ENCODE measurements at regions not wholly inside any gene's neighbourhood (a gene's known extent, or its start where the extent isn't known, plus 50 kb on each side); places are given as distances from the start of the nearest gene placed in this dataset.

DNA sequence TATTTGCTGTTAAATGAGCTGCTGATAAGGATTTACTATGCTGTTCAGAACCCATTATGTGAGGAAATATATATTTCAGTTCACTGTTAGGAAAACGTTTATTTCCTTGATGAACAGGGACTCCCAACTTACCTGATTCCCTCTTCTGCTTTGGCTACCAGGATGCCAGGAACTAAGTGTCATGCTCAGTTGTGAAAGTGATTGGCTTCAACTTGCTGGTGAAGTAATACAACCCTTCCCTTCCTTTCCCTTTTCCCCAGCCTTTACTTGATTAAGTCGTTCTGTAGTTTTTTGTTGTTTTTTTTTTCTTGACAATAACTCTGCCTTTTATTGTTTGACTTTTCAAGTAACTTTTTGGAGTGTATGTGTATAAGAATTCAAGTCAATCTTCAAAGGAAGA, 309.3 kb downstream of the DOCK8 start:
- Histone ChIP-seq H3K9me3 (no peaks in the 10 kb centered on the region), H3K4me3 (no peak overlapping the region), H3K27ac (peak overlapping the region in 8 of 12 donors; percentile 5 to 73 (median 42)), H3K36me3 (no peaks in the 10 kb centered on the region), H3K4me1 (peaks cover 0 to 45% (median 22%) of the 10 kb centered on the region in 12 donors), H3K27me3 (no peaks in the 10 kb centered on the region)
- TF ChIP-seq, protein P1, sequence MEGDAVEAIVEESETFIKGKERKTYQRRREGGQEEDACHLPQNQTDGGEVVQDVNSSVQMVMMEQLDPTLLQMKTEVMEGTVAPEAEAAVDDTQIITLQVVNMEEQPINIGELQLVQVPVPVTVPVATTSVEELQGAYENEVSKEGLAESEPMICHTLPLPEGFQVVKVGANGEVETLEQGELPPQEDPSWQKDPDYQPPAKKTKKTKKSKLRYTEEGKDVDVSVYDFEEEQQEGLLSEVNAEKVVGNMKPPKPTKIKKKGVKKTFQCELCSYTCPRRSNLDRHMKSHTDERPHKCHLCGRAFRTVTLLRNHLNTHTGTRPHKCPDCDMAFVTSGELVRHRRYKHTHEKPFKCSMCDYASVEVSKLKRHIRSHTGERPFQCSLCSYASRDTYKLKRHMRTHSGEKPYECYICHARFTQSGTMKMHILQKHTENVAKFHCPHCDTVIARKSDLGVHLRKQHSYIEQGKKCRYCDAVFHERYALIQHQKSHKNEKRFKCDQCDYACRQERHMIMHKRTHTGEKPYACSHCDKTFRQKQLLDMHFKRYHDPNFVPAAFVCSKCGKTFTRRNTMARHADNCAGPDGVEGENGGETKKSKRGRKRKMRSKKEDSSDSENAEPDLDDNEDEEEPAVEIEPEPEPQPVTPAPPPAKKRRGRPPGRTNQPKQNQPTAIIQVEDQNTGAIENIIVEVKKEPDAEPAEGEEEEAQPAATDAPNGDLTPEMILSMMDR (IDR thresholded peaks at IDR 0.05) = no peak
- no peak for TF ChIP-seq POLR2A (IDR thresholded peaks at IDR 0.05)
- DNase-seq = no peak
- ATAC-seq = peak in 2 of 4 donors; percentile 31 to 51
- WGBS, 4 donors = 19 to 27% (median 25%) methylated on average over 2 of the region's 2 CpGs
- intact Hi-C loops (cut with DNase I) = no loop called here

DNA sequence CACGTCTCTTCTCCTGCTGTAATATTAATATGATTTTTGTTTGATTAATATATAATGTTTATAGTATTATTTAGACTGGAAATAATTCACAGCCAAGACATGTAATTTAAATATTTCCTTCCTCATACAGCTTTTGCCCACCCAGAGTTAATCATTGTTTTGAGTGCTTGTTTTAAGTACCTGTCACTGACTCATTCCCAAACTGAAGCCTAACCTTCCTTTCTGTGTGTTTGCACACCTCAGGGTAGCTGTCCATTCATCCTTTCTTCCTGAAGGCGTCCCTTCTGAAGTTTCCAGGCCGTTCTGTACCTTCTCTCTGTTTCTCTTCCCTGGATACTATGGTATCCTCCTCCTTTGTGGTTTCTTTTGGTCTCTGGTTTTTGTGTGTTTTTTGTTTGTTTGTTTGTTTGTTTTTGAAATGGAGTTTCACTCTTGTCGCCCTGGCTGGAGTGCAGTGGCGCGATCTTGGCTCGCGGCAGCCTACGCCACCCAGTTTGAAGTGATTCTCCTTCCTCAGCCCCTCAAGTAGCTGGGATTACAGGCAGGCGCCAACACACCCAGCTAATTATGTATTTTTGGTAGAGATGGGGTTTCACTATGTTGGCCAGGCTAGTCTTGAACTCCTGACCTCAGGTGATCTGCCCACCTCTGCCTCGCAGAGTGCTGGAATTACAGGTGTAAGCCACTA, 312.4 kb downstream of the DOCK8 start:
- Histone ChIP-seq H3K36me3 (no peaks in the 10 kb centered on the region), H3K4me3 (no peak overlapping the region), H3K27me3 (no peaks in the 10 kb centered on the region), H3K9me3 (no peaks in the 10 kb centered on the region), H3K27ac (no peak overlapping the region), H3K4me1 (peaks cover 0 to 50% (median 31%) of the 10 kb centered on the region in 12 donors)
- intact Hi-C loops (cut with DNase I) = no loop called here
- DNase-seq (no peak), ATAC-seq (no peak)
- WGBS, 4 donors = 88 to 94% (median 90%) methylated on average over 11 of the region's 11 CpGs
- TF ChIP-seq POLR2A (IDR thresholded peaks at IDR 0.05) = no peak
- TF ChIP-seq, protein P1 (IDR thresholded peaks at IDR 0.05) = no peak

DNA sequence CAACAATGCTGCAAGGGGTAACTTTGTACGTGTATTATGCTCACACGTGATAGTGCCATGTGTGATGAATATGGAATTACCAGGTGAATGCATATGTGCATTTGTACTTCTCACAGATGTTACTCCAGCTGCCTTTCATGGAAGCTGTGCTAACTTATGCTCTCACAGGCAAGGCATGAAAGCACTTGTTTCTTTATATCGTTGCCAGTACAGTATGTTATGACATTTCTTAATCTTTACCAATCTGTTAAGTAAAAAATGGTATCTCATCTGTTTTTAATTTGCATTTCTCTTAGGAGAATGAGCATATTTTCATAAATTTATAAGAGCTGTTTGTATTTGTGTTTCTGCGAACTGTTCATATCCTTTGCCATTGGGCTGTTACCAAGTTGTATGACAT, 311.8 kb upstream of the DMRT1 start:
- DNase-seq (no peak), ATAC-seq (no peak)
- intact Hi-C loops (cut with DNase I) = no loop called here
- H3K36me3 ChIP-seq = no peaks in the 10 kb centered on the region
- H3K4me3 ChIP-seq = no peak overlapping the region
- H3K4me1 ChIP-seq = peaks cover under 1 to 49% (median 32%) of the 10 kb centered on the region in 12 donors
- TF ChIP-seq, protein P1 (IDR thresholded peaks at IDR 0.05) = no peak
- TF ChIP-seq POLR2A (IDR thresholded peaks at IDR 0.05) = no peak
- no peaks in the 10 kb centered on the region for H3K27me3 ChIP-seq
- no peak overlapping the region for H3K27ac ChIP-seq
- WGBS, 4 donors = 67 to 73% (median 71%) methylated on average over 4 of the region's 4 CpGs
- no peaks in the 10 kb centered on the region for H3K9me3 ChIP-seq

DNA sequence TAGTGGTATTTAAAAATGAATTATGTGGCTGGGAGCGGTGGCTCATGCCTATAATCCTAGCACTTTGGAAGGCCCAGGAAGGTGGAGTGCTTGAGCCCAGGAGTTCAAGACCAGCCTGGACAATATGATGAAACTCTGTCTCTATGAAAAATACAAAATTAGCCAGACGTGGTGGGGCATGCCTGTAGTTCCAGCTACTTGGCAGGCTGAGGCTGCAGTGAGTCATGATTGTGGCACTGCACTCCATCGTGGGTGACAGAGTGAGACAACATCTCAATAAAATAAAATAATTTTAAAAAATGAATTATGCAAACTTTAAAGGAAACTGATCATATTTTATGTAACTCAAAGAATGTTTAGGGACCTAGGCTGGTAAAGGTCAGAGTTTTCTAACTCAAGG, 310.8 kb upstream of the DMRT1 start:
- peaks cover 4 to 58% (median 36%) of the 10 kb centered on the region in 12 donors for H3K4me1 ChIP-seq
- DNase-seq (peak in 2 of 5 donors; percentile 67 to 70), ATAC-seq (peak; percentile 38 to 82 (median 68))
- peak overlapping the region in 5 of 12 donors; percentile 3 to 48 (median 16) for H3K27ac ChIP-seq
- intact Hi-C loops (cut with DNase I) = no loop called here
- TF ChIP-seq, protein P1 (IDR thresholded peaks at IDR 0.05) = no peak
- TF ChIP-seq POLR2A (IDR thresholded peaks at IDR 0.05) = no peak
- 44 to 51% (median 48%) methylated on average over 3 of the region's 3 CpGs for WGBS, 4 donors
- H3K9me3 ChIP-seq = no peaks in the 10 kb centered on the region
- H3K4me3 ChIP-seq = no peak overlapping the region
- H3K36me3 ChIP-seq = no peaks in the 10 kb centered on the region
- H3K27me3 ChIP-seq = no peaks in the 10 kb centered on the region

Measured in heart left ventricle (tissue), 16 donors.